Keratinocyte (primary cell): ENCODE measurements at regions not wholly inside any gene's neighbourhood (a gene's known extent, or its start where the extent isn't known, plus 50 kb on each side); places are given as distances from the start of the nearest gene placed in this dataset.

Experiments used
- DNase-seq: peaks from one replicate; pipeline ENCODE4 v3.0.0-alpha.2; 2011; ENCODE audit warnings: low read depth, missing footprints, low spot score
- FAIRE-seq: peaks from 2 replicates; lab custom pipeline; 2011; peaks lifted over from hg19 to GRCh38; lab: Jason Lieb, UNC
- H2AFZ ChIP-seq: 2 replicates; pipeline ENCODE4 v1.6.0; 2012; ENCODE audit warnings: low read length, control low read depth, inconsistent platforms; ENCODE audit not compliant: control insufficient read depth
- H3K27ac ChIP-seq: 2 replicates; pipeline ENCODE4 v1.5.1; 2011; ENCODE audit warnings: low read length; ENCODE audit not compliant: control insufficient read depth, insufficient read depth
- H3K27me3 ChIP-seq: 3 replicates; pipeline ENCODE4 v1.6.0; 2011; ENCODE audit warnings: low read length; ENCODE audit not compliant: control insufficient read depth, insufficient read depth; ENCODE audit errors: extremely low read depth
- H3K36me3 ChIP-seq, 2 experiments: 2 replicates in 1 of 2; 3 replicates in 1 of 2; pipeline ENCODE4 v1.5.1; 2011; ENCODE audit warnings: low read length in 2 of 2, mild to moderate bottlenecking in 1 of 2; ENCODE audit not compliant: control insufficient read depth in 2 of 2, insufficient read depth in 2 of 2; ENCODE audit errors: extremely low read depth in 1 of 2
- H3K4me1 ChIP-seq: 3 replicates; pipeline ENCODE4 v1.5.1; 2011; ENCODE audit warnings: low read length; ENCODE audit not compliant: control insufficient read depth, insufficient read depth; ENCODE audit errors: extremely low read depth
- H3K4me2 ChIP-seq: 3 replicates; pipeline ENCODE4 v1.6.0; 2011; ENCODE audit warnings: low read depth, low read length; ENCODE audit not compliant: control insufficient read depth, insufficient read depth; ENCODE audit errors: extremely low read depth
- H3K4me3 ChIP-seq, 3 experiments: fragments of 200-600 bp in 1 of 3; sonication (generic) in 1 of 3; 2 replicates in 2 of 3; 3 replicates in 1 of 3; pipeline ENCODE4 v1.5.1; 2011 to 2016; ENCODE audit warnings: low read length in 3 of 3, mild to moderate bottlenecking in 3 of 3, control low read depth in 2 of 3, inconsistent platforms in 1 of 3, low read depth in 1 of 3, mixed read lengths in 1 of 3, mixed run types in 1 of 3, moderate library complexity in 1 of 3; ENCODE audit not compliant: control insufficient read depth in 2 of 3, insufficient read depth in 2 of 3; ENCODE audit errors: extremely low read depth in 1 of 3
- H3K79me2 ChIP-seq: 2 replicates; pipeline ENCODE4 v1.6.0; 2012; ENCODE audit warnings: low read length; ENCODE audit not compliant: control insufficient read depth, insufficient read depth
- H3K9ac ChIP-seq: 3 replicates; pipeline ENCODE4 v1.6.0; 2011; ENCODE audit warnings: low read length; ENCODE audit not compliant: control insufficient read depth, insufficient read depth; ENCODE audit errors: extremely low read depth
- H3K9me1 ChIP-seq: 3 replicates; pipeline ENCODE4 v1.6.0; 2011; ENCODE audit warnings: low read length; ENCODE audit not compliant: control insufficient read depth, insufficient read depth; ENCODE audit errors: extremely low read depth
- H3K9me3 ChIP-seq: 2 replicates; pipeline ENCODE4 v1.5.1; 2012; ENCODE audit warnings: low read depth, low read length; ENCODE audit not compliant: control insufficient read depth
- H4K20me1 ChIP-seq: 3 replicates; pipeline ENCODE4 v1.6.0; 2011; ENCODE audit warnings: low read length; ENCODE audit not compliant: control insufficient read depth, insufficient read depth; ENCODE audit errors: extremely low read depth
- EZH2 ChIP-seq: IDR thresholded peaks from one replicate; pipeline ENCODE4 v1.6.1; 2012; ENCODE audit warnings: inconsistent platforms, mild to moderate bottlenecking, low read length, moderate library complexity
- dilution Hi-C: fragments of 300-500 bp; cut with MboI; formaldehyde crosslinking; loops from one replicate; pipeline ENCODE4 v1.7.0; 2020; ENCODE audit warnings: low sequenced_read_pairs; ENCODE audit not compliant: extremely low pct_ligation_motif_present
- TF ChIP-seq, protein P1 (sequence below), 3 experiments: IDR thresholded peaks in 1 of 3; conservative IDR thresholded peaks in 1 of 3; optimal IDR thresholded peaks in 1 of 3; 2 replicates in 2 of 3; 3 replicates in 1 of 3; pipeline versions ENCODE3 to v1.5.1; 2011; ENCODE audit warnings: low read length in 3 of 3, mild to moderate bottlenecking in 3 of 3, moderate library complexity in 2 of 3, control low read depth in 1 of 3, inconsistent platforms in 1 of 3; ENCODE audit not compliant: insufficient read depth in 2 of 3; ENCODE audit errors: extremely low read depth in 1 of 3

DNA sequence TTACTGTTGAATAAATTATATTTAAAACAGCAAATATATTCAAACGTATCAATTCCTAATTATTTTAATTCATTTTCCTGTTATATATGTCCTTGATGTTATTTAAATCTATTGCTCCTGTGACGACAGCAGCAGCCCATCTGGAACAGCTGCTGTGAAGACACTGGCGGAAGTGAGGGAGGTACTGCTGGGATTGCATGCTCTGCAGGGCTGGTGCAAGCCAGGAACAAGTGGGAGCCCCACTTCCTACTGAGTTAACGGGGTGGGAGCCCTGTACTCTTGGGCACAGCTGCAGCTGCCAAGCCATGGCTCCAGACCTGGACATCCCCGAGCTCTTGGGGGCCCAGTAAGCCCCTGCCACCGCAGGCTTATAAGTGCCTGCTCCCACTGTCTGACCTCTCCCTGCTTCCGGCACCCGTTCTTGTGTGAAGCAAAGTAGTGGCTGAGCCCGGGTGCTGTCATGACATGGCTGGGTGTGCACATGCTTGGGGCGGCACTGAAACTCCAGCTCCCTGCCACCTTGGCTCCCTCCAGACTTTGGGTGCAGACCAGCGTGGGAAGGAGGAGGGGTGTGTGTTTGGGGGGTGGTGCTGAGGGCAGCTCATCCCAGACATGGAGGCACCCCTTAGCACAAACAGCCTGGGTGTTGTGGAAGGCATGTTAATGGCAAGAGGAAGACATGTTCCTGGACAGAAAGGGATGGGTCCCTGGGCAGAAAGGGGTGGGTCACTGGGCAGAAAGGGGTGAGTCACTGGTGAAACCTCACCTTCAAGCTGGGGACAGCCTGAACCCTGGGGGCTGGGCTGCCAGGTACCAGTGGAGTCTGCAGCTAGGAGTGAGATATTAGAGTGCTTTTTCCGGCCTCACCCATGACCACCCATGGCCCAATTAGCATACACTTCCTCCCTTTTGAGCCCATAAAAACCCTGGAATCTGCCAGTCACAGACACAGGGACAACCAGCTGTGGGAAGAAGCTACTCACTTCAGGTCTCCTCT is 1981.3 kb upstream of the IGFBP7 start:
- Histone ChIP-seq H3K27ac (no peak overlapping the region), H4K20me1 (no peaks in the 10 kb centered on the region), H3K9me3 (no peaks in the 10 kb centered on the region), H3K9ac (no peak overlapping the region), H3K4me1 (no peaks in the 10 kb centered on the region), H3K4me2 (no peak overlapping the region), H2AFZ (no peak overlapping the region), H3K36me3 (no peaks in the 10 kb centered on the region), H3K9me1 (no peaks in the 10 kb centered on the region), H3K4me3 (no peak overlapping the region), H3K27me3 (no peaks in the 10 kb centered on the region), H3K79me2 (no peaks in the 10 kb centered on the region)
- no peak for TF ChIP-seq EZH2
- TF ChIP-seq, protein P1, sequence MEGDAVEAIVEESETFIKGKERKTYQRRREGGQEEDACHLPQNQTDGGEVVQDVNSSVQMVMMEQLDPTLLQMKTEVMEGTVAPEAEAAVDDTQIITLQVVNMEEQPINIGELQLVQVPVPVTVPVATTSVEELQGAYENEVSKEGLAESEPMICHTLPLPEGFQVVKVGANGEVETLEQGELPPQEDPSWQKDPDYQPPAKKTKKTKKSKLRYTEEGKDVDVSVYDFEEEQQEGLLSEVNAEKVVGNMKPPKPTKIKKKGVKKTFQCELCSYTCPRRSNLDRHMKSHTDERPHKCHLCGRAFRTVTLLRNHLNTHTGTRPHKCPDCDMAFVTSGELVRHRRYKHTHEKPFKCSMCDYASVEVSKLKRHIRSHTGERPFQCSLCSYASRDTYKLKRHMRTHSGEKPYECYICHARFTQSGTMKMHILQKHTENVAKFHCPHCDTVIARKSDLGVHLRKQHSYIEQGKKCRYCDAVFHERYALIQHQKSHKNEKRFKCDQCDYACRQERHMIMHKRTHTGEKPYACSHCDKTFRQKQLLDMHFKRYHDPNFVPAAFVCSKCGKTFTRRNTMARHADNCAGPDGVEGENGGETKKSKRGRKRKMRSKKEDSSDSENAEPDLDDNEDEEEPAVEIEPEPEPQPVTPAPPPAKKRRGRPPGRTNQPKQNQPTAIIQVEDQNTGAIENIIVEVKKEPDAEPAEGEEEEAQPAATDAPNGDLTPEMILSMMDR (optimal IDR thresholded peaks at IDR 0.05 in 1 of 3, IDR thresholded peaks at IDR 0.05 in 1 of 3, conservative IDR thresholded peaks at IDR 0.05 in 1 of 3; ENCODE audit: extremely low read depth in 1 of 3, insufficient read depth in 2 of 3, low read length in 3 of 3): no peak
- dilution Hi-C loops: no loop called here
- FAIRE-seq: no peak
- no peak for DNase-seq

DNA sequence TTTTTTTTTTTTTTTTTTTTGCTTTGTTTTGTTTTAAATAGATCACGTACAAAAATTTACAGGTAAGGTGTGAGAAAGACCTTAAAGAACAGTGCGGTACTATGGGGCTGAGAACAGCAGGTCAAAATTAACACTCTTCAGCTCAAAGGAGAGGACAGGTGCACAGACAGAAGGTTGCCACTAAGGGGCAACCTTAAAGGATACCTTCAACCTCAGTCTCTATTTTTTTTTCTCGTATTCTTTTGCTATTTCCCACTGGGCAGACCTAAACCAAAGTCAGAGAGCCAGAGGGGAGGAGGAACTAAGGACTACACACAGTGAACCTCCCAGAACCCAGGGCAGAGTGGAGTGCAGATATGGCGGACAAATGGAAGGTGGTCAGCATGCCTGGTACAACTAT is 1984.3 kb upstream of the IGFBP7 start:
- Histone ChIP-seq H3K27me3 (no peaks in the 10 kb centered on the region), H3K4me2 (no peak overlapping the region), H4K20me1 (no peaks in the 10 kb centered on the region), H3K36me3 (no peaks in the 10 kb centered on the region), H3K9me3 (no peaks in the 10 kb centered on the region), H3K9ac (no peak overlapping the region), H2AFZ (no peak overlapping the region), H3K4me3 (no peak overlapping the region), H3K27ac (no peak overlapping the region), H3K9me1 (no peaks in the 10 kb centered on the region), H3K4me1 (no peaks in the 10 kb centered on the region), H3K79me2 (no peaks in the 10 kb centered on the region)
- FAIRE-seq (no peak), DNase-seq (no peak)
- TF ChIP-seq EZH2: no peak
- TF ChIP-seq, protein P1 (optimal IDR thresholded peaks at IDR 0.05 in 1 of 3, IDR thresholded peaks at IDR 0.05 in 1 of 3, conservative IDR thresholded peaks at IDR 0.05 in 1 of 3; ENCODE audit: extremely low read depth in 1 of 3, insufficient read depth in 2 of 3, low read length in 3 of 3): no peak
- dilution Hi-C loops: no loop called here
